ENCODE measurements at regions not wholly inside any gene's neighbourhood (a gene's known extent, or its start where the extent isn't known, plus 50 kb on each side); places are given as distances from the start of the nearest gene placed in this dataset.

DNA sequence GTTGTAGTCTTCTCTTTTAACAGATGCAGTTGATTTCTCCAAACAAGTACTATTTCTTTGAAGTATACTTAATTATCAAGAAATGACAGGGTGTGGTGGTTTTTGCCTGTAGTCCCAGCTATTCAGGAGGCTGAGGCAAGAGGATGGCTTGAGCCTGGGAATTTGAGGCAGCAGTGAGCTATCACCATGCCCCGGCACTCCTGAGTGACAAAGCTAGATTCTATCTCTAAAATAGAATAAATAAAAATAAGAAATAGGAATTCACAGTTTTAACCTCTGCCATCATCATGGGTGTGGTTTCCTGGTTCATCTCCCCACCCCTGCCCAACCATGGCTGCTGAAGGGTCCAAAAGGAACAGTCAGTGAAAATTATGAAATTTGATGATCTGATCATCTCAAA lies 290.2 kb upstream of the FLRT2 start:
- TF ChIP-seq, protein P1, sequence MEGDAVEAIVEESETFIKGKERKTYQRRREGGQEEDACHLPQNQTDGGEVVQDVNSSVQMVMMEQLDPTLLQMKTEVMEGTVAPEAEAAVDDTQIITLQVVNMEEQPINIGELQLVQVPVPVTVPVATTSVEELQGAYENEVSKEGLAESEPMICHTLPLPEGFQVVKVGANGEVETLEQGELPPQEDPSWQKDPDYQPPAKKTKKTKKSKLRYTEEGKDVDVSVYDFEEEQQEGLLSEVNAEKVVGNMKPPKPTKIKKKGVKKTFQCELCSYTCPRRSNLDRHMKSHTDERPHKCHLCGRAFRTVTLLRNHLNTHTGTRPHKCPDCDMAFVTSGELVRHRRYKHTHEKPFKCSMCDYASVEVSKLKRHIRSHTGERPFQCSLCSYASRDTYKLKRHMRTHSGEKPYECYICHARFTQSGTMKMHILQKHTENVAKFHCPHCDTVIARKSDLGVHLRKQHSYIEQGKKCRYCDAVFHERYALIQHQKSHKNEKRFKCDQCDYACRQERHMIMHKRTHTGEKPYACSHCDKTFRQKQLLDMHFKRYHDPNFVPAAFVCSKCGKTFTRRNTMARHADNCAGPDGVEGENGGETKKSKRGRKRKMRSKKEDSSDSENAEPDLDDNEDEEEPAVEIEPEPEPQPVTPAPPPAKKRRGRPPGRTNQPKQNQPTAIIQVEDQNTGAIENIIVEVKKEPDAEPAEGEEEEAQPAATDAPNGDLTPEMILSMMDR (IDR thresholded peaks at IDR 0.05; ENCODE audit: poor library complexity), result no peak
- TF ChIP-seq EZH2 (IDR thresholded peaks at IDR 0.05; ENCODE audit: borderline replicate concordance), result no peak
- no peak for TF ChIP-seq EZH2phosphoT487 (IDR thresholded peaks at IDR 0.05; ENCODE audit: low read depth, severe bottlenecking, unreplicated experiment)
